Embryonic facial prominence (tissue), 1 donor: ENCODE measurements at regions not wholly inside any gene's neighbourhood (a gene's known extent, or its start where the extent isn't known, plus 50 kb on each side); places are given as distances from the start of the nearest gene placed in this dataset.

ENCODE experiments used
- DNase-seq: peaks from one replicate; pipeline ENCODE4 v3.0.0-alpha.2; 2016; ENCODE audit errors: extremely low spot score

- DNase-seq, result no peak
These were observed 279.1 kb downstream of the BRD1 start for GRCh38 chr22:49548356-49549202.

- no peak for DNase-seq
These were observed 279.9 kb downstream of the BRD1 start for GRCh38 chr22:49547751-49548239.

- DNase-seq, result no peak
These were observed 280.7 kb downstream of the BRD1 start for GRCh38 chr22:49546811-49547585.

GRCh38 chr22:49545606-49546005, 282.1 kb downstream of the BRD1 start:
- no peak for DNase-seq

- no peak for DNase-seq
These were observed 283.4 kb downstream of the BRD1 start for GRCh38 chr22:49544286-49544685.

GRCh38 chr22:49543876-49544275, 283.8 kb downstream of the BRD1 start:
- no peak for DNase-seq

GRCh38 chr22:49541693-49542230, 285.9 kb downstream of the BRD1 start:
- no peak for DNase-seq

- DNase-seq, result no peak
These were observed 286.6 kb downstream of the BRD1 start for GRCh38 chr22:49540913-49541692.

- no peak for DNase-seq
These were observed 287.4 kb downstream of the BRD1 start for GRCh38 chr22:49540084-49540912.

GRCh38 chr22:49538006-49538405, 289.7 kb downstream of the BRD1 start:
- DNase-seq, result no peak

- no peak for DNase-seq
These were observed 291.0 kb downstream of the BRD1 start for GRCh38 chr22:49536571-49537131.

GRCh38 chr22:49535527-49536125, 292.0 kb downstream of the BRD1 start:
- no peak for DNase-seq

GRCh38 chr22:49535126-49535525, 292.5 kb downstream of the BRD1 start:
- no peak for DNase-seq

- DNase-seq, result no peak
These were observed 293.3 kb downstream of the BRD1 start for GRCh38 chr22:49534386-49534785.

- no peak for DNase-seq
These were observed 293.8 kb downstream of the BRD1 start for GRCh38 chr22:49533886-49534285.

- DNase-seq, result no peak
These were observed 294.5 kb downstream of the BRD1 start for GRCh38 chr22:49532869-49533802.

GRCh38 chr22:49531368-49531791, 296.3 kb downstream of the BRD1 start:
- no peak for DNase-seq

GRCh38 chr22:49530671-49531367, 296.9 kb downstream of the BRD1 start:
- no peak for DNase-seq

GRCh38 chr22:49528420-49528720, 299.3 kb downstream of the BRD1 start:
- DNase-seq, result no peak
